SU-DHL-6 (cell line): ENCODE measurements at regions not wholly inside any gene's neighbourhood (a gene's known extent, or its start where the extent isn't known, plus 50 kb on each side); places are given as distances from the start of the nearest gene placed in this dataset.

ENCODE experiments used
- H2AFZ ChIP-seq: fragments of 200-600 bp; sonication (generic); 2 replicates; pipeline ENCODE4 v1.6.1; 2014; ENCODE audit warnings: low read depth, mild to moderate bottlenecking, moderate library complexity, mixed read lengths, antibody characterized with exemption, low read length; ENCODE audit not compliant: severe bottlenecking
- H3F3A ChIP-seq: fragments of 200-600 bp; shearing (Covaris generic); 2 replicates; pipeline ENCODE4 v1.6.0; 2016; ENCODE audit warnings: antibody characterized with exemption, mild to moderate bottlenecking; ENCODE audit not compliant: insufficient read depth
- H3K27ac ChIP-seq: fragments of 200-600 bp; sonication (generic); 2 replicates; pipeline ENCODE4 v1.5.1; 2016; ENCODE audit warnings: low read depth, mild to moderate bottlenecking, low read length, moderate library complexity, mixed read lengths
- H3K27me3 ChIP-seq: fragments of 200-600 bp; sonication (generic), shearing (Covaris generic); 2 replicates; pipeline ENCODE4 v1.6.0; 2014; ENCODE audit warnings: mild to moderate bottlenecking, low read length
- H3K36me3 ChIP-seq: fragments of 200-600 bp; sonication (generic); 2 replicates; pipeline ENCODE4 v1.6.1; 2014; ENCODE audit warnings: mild to moderate bottlenecking, low read length, mixed read lengths
- H3K4me2 ChIP-seq: fragments of 300-600, 200-600 bp; shearing (Covaris generic), sonication (generic); 2 replicates; pipeline ENCODE4 v1.6.0; 2014; ENCODE audit warnings: low read length, low read depth, mild to moderate bottlenecking; ENCODE audit not compliant: poor library complexity, severe bottlenecking
- H3K4me3 ChIP-seq: fragments of 200-600 bp; sonication (generic); 2 replicates; pipeline ENCODE4 v1.5.1; 2014; ENCODE audit warnings: antibody characterized with exemption, low read length, mild to moderate bottlenecking, mixed read lengths; ENCODE audit not compliant: insufficient read depth, poor library complexity, severe bottlenecking
- H3K79me2 ChIP-seq: fragments of 200-600 bp; sonication (generic); 2 replicates; pipeline ENCODE4 v1.6.1; 2014; ENCODE audit warnings: mild to moderate bottlenecking, low read length, moderate library complexity; ENCODE audit not compliant: insufficient read depth
- H3K9ac ChIP-seq: fragments of 200-600 bp; sonication (generic); 2 replicates; pipeline ENCODE4 v1.7.0; 2014; ENCODE audit warnings: mild to moderate bottlenecking, low read length
- H3K9me2 ChIP-seq: fragments of 200-600 bp; sonication (generic); replicated peaks from 2 replicates; pipeline ENCODE4 v1.6.1; 2014; ENCODE audit warnings: low read length; ENCODE audit not compliant: insufficient read depth
- H3K9me3 ChIP-seq: fragments of 200-600 bp; sonication (generic); 2 replicates; pipeline ENCODE4 v1.6.1; 2014; ENCODE audit warnings: low read length, mixed read lengths; ENCODE audit not compliant: insufficient read depth
- H4K20me1 ChIP-seq: fragments of 200-600 bp; sonication (generic); 2 replicates; pipeline ENCODE4 v1.6.1; 2014; ENCODE audit warnings: low read depth, mild to moderate bottlenecking, antibody characterized with exemption, low read length, moderate library complexity, mixed read lengths
- CTCF ChIP-seq: fragments of 200-600 bp; sonication (generic); IDR thresholded peaks from one replicate; pipeline ENCODE4 v1.5.1; 2017; ENCODE audit warnings: antibody characterized with exemption, mild to moderate bottlenecking, low read length, moderate library complexity; ENCODE audit not compliant: insufficient read depth, poor library complexity, severe bottlenecking
- EZH2phosphoT487 ChIP-seq: fragments of 200-600 bp; sonication (generic), shearing (Covaris generic); conservative IDR thresholded peaks from 2 replicates; pipeline ENCODE4 v1.6.1; 2018; ENCODE audit warnings: mild to moderate bottlenecking, antibody characterized with exemption, low read length, moderate library complexity, mixed read lengths

DNA sequence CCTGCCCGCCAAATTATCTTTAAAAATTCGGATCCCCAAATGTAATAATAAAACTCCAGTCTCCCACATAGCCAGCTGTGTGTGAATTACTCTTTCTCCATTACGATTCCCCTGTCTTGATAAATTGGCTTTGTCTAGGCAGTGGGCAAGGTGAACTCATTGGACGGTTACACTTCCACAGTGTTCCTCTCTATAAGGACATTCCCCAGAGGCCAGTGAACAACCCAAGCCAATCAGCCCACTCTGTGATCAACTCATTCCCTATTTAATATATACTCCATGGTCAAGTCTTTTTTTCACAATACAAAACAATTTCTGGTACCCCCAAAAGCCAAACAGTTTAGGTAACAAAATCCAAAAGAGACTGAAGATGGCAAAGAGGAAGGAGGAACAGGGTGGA, 90.5 kb upstream of the DAZL start:
- Histone ChIP-seq H3K9me3 (no peaks in the 10 kb centered on the region), H3K36me3 (no peaks in the 10 kb centered on the region), H2AFZ (no peak overlapping the region), H3K9me2 (no peaks in the 10 kb centered on the region; the same call in 1 of the 2 replicates), H3K27ac (no peak overlapping the region), H3K4me2 (no peak overlapping the region), H3K9ac (no peak overlapping the region), H3F3A (no peaks in the 10 kb centered on the region), H3K27me3 (no peaks in the 10 kb centered on the region), H3K4me3 (no peak overlapping the region), H3K79me2 (no peaks in the 10 kb centered on the region), H4K20me1 (no peaks in the 10 kb centered on the region)
- no peak for TF ChIP-seq EZH2phosphoT487
- TF ChIP-seq CTCF, result no peak

GRCh38 chr3:16697443-16698147, 92.4 kb upstream of the DAZL start:
- no peak overlapping the region for H3K9ac ChIP-seq
- no peaks in the 10 kb centered on the region for H3F3A ChIP-seq
- no peak overlapping the region for H3K27ac ChIP-seq
- H3K36me3 ChIP-seq, result no peaks in the 10 kb centered on the region
- no peaks in the 10 kb centered on the region for H3K27me3 ChIP-seq
- no peak overlapping the region for H2AFZ ChIP-seq
- H3K4me2 ChIP-seq, result no peak overlapping the region
- TF ChIP-seq EZH2phosphoT487 (no peak), CTCF (no peak)
- no peak overlapping the region for H3K4me3 ChIP-seq
- no peaks in the 10 kb centered on the region for H4K20me1 ChIP-seq
- no peaks in the 10 kb centered on the region for H3K79me2 ChIP-seq
- H3K9me2 ChIP-seq, result no peaks in the 10 kb centered on the region
- H3K9me3 ChIP-seq, result no peaks in the 10 kb centered on the region

DNA sequence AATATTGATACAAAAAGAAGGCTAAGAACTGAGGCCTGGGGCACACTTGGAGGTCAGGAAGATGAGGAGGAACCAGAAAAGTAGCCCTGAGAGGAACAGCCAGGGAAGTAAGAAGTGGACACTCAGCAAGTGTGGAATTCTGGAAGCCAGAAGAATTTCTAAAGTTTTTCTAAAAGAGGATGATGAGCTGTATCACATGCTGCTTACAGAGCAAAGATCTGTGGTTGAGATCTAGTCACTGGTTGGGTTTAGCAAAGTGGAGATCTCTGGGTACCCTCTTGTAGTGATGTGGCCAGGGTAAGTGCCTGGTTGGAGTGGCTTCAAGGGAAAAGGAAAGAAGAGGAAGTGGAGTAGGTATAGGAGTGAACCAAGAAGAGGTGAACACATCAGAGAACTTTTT, 95.4 kb upstream of the DAZL start:
- Histone ChIP-seq H4K20me1 (no peaks in the 10 kb centered on the region), H3K4me2 (no peak overlapping the region), H2AFZ (no peak overlapping the region), H3K4me3 (no peak overlapping the region), H3K27ac (no peak overlapping the region), H3K36me3 (no peaks in the 10 kb centered on the region), H3K9me3 (no peaks in the 10 kb centered on the region), H3K27me3 (no peaks in the 10 kb centered on the region), H3K9ac (no peak overlapping the region), H3K79me2 (no peaks in the 10 kb centered on the region), H3F3A (no peaks in the 10 kb centered on the region), H3K9me2 (no peaks in the 10 kb centered on the region)
- TF ChIP-seq EZH2phosphoT487, result no peak

GRCh38 chr3:16704941-16705340, 99.7 kb upstream of the DAZL start:
- no peaks in the 10 kb centered on the region for H3K79me2 ChIP-seq
- H3F3A ChIP-seq, result no peaks in the 10 kb centered on the region
- no peak overlapping the region for H3K9ac ChIP-seq
- H2AFZ ChIP-seq, result no peak overlapping the region
- TF ChIP-seq CTCF (no peak), EZH2phosphoT487 (no peak)
- H3K4me2 ChIP-seq, result no peak overlapping the region
- H3K27me3 ChIP-seq, result no peaks in the 10 kb centered on the region
- H3K36me3 ChIP-seq, result no peaks in the 10 kb centered on the region
- no peaks in the 10 kb centered on the region for H3K9me2 ChIP-seq
- no peak overlapping the region for H3K27ac ChIP-seq
- no peaks in the 10 kb centered on the region for H4K20me1 ChIP-seq
- H3K4me3 ChIP-seq, result no peak overlapping the region
- no peaks in the 10 kb centered on the region for H3K9me3 ChIP-seq
